MM.1S (cell line): ENCODE measurements at regions not wholly inside any gene's neighbourhood (a gene's known extent, or its start where the extent isn't known, plus 50 kb on each side); places are given as distances from the start of the nearest gene placed in this dataset.
A peak's percentile ranks its signal among the peaks of the same experiment; 100 is the strongest.

Experiments used
- DNase-seq: peaks from one replicate; pipeline ENCODE4 v3.0.0-alpha.2; 2015
- H2AFZ ChIP-seq: fragments of 300-600 bp; sonication (generic); 2 replicates; pipeline ENCODE4 v1.6.0; 2016; ENCODE audit warnings: antibody characterized with exemption, low read length
- H3F3A ChIP-seq: fragments of 300-600 bp; sonication (generic); 2 replicates; pipeline ENCODE4 v1.6.1; 2016; ENCODE audit warnings: mild to moderate bottlenecking, antibody characterized with exemption, low read length, moderate library complexity, mixed read lengths; ENCODE audit not compliant: insufficient read depth
- H3K27ac ChIP-seq: fragments of 300-600 bp; sonication (generic); 2 replicates; pipeline ENCODE4 v1.5.1; 2016; ENCODE audit warnings: mild to moderate bottlenecking, low read length
- H3K27me3 ChIP-seq: fragments of 300-600 bp; sonication (generic); replicated peaks from 2 replicates; pipeline ENCODE4 v1.6.0; 2016; ENCODE audit warnings: low read length; ENCODE audit not compliant: insufficient read depth
- H3K36me3 ChIP-seq: fragments of 300-600 bp; sonication (generic); replicated peaks from 2 replicates; pipeline ENCODE4 v1.6.1; 2016; ENCODE audit warnings: mild to moderate bottlenecking, low read length, mixed read lengths; ENCODE audit not compliant: insufficient read depth
- H3K4me1 ChIP-seq: fragments of 300-600 bp; sonication (generic); 2 replicates; pipeline ENCODE4 v1.6.1; 2016; ENCODE audit warnings: low read length, mixed read lengths
- H3K4me2 ChIP-seq: fragments of 300-600 bp; sonication (generic); 2 replicates; pipeline ENCODE4 v1.6.0; 2016; ENCODE audit warnings: low read depth, low read length
- H3K4me3 ChIP-seq: fragments of 300-600 bp; sonication (generic); 2 replicates; pipeline ENCODE4 v1.5.1; 2016; ENCODE audit warnings: low read length, mixed read lengths
- H3K79me2 ChIP-seq: fragments of 300-600 bp; sonication (generic); 2 replicates; pipeline ENCODE4 v1.6.1; 2016; ENCODE audit warnings: mixed run types, low read length, mixed read lengths
- H3K9ac ChIP-seq: fragments of 300-600 bp; sonication (generic); 2 replicates; pipeline ENCODE4 v1.6.1; 2016; ENCODE audit warnings: low read length, mixed read lengths
- H3K9me2 ChIP-seq: fragments of 300-600 bp; sonication (generic); replicated peaks from 2 replicates; pipeline ENCODE4 v1.6.1; 2016; ENCODE audit warnings: mild to moderate bottlenecking, low read length, mixed read lengths; ENCODE audit not compliant: insufficient read depth
- H3K9me3 ChIP-seq: fragments of 300-600 bp; sonication (generic); replicated peaks from 2 replicates; pipeline ENCODE4 v1.6.1; 2016; ENCODE audit warnings: mild to moderate bottlenecking, low read length, mixed read lengths; ENCODE audit not compliant: insufficient read depth
- H4K20me1 ChIP-seq: fragments of 300-600 bp; sonication (generic); 2 replicates; pipeline ENCODE4 v1.6.1; 2016; ENCODE audit warnings: mild to moderate bottlenecking, low read length, moderate library complexity, mixed read lengths; ENCODE audit not compliant: insufficient read depth
- CTCF ChIP-seq: fragments of 300-600 bp; sonication (generic); IDR thresholded peaks from 2 replicates; pipeline ENCODE4 v1.5.1; 2016; ENCODE audit warnings: antibody characterized with exemption, low read length, mixed read lengths
- EZH2 ChIP-seq: fragments of 300-600 bp; sonication (generic); optimal IDR thresholded peaks from 2 replicates; pipeline ENCODE3; 2017; ENCODE audit warnings: low read depth, mild to moderate bottlenecking, antibody characterized with exemption, low read length, mixed read lengths
- EZH2phosphoT487 ChIP-seq: fragments of 300-600 bp; sonication (generic); IDR thresholded peaks from 2 replicates; pipeline ENCODE4 v1.6.1; 2018; ENCODE audit warnings: antibody characterized with exemption, low read length

- H4K20me1 ChIP-seq, result no peaks in the 10 kb centered on the region
- no peaks in the 10 kb centered on the region for H3K27me3 ChIP-seq
- H3K9ac ChIP-seq, result no peak overlapping the region
- TF ChIP-seq CTCF (no peak), EZH2phosphoT487 (no peak), EZH2 (no peak)
- no peak for DNase-seq
- H3K4me2 ChIP-seq, result peak overlapping the region; percentile 29; the same call in 1 of the 2 replicates
- 0 out of 2 replicates have a peak overlapping the region, but pooled peaks have one; percentile 27 for H2AFZ ChIP-seq
- H3K79me2 ChIP-seq, result no peaks in the 10 kb centered on the region
- H3K27ac ChIP-seq, result peak overlapping the region; percentile 34; the same call in 1 of the 2 replicates
- no peaks in the 10 kb centered on the region for H3K36me3 ChIP-seq
- peaks cover 45% of the 10 kb centered on the region for H3F3A ChIP-seq
- H3K9me2 ChIP-seq, result no peaks in the 10 kb centered on the region
- peak overlapping the region; percentile 15; the same call in 1 of the 2 replicates for H3K4me3 ChIP-seq
- peaks cover 7% of the 10 kb centered on the region for H3K4me1 ChIP-seq
- H3K9me3 ChIP-seq, result no peaks in the 10 kb centered on the region
Measured at GRCh38 chr6:27149150-27149549, 98.4 kb upstream of the PRSS16 start.

GRCh38 chr6:27154696-27155095, 92.8 kb upstream of the PRSS16 start:
- H3K9me3 ChIP-seq, result no peaks in the 10 kb centered on the region
- no peaks in the 10 kb centered on the region for H3K27me3 ChIP-seq
- peak overlapping the region; percentile 59 for H2AFZ ChIP-seq
- H3K27ac ChIP-seq, result peak overlapping the region; percentile 32; the same call in 1 of the 2 replicates
- H3K4me2 ChIP-seq, result peak overlapping the region; percentile 64
- peaks cover 19% of the 10 kb centered on the region for H3F3A ChIP-seq
- H3K4me3 ChIP-seq, result no peak overlapping the region
- H3K9ac ChIP-seq, result peak overlapping the region; percentile 10; the same call in 1 of the 2 replicates
- no peaks in the 10 kb centered on the region for H3K9me2 ChIP-seq
- H3K36me3 ChIP-seq, result no peaks in the 10 kb centered on the region
- no peaks in the 10 kb centered on the region for H4K20me1 ChIP-seq
- no peak for DNase-seq
- H3K4me1 ChIP-seq, result peaks cover 12% of the 10 kb centered on the region
- H3K79me2 ChIP-seq, result no peaks in the 10 kb centered on the region
- no peak for TF ChIP-seq EZH2phosphoT487
- TF ChIP-seq EZH2, result no peak
- TF ChIP-seq CTCF, result no peak

- Histone ChIP-seq H2AFZ (peak overlapping the region; percentile 83), H3K9me2 (no peaks in the 10 kb centered on the region), H3K4me3 (peak overlapping the region; percentile 72), H3F3A (peaks cover 19% of the 10 kb centered on the region), H3K4me1 (peaks cover 12% of the 10 kb centered on the region), H3K27ac (peak overlapping the region; percentile 34; the same call in 1 of the 2 replicates), H3K36me3 (no peaks in the 10 kb centered on the region), H3K79me2 (no peaks in the 10 kb centered on the region), H3K9ac (peak overlapping the region; percentile 47; the same call in 1 of the 2 replicates), H4K20me1 (no peaks in the 10 kb centered on the region), H3K9me3 (no peaks in the 10 kb centered on the region), H3K27me3 (no peaks in the 10 kb centered on the region), H3K4me2 (peak overlapping the region; percentile 98)
- no peak for DNase-seq
- no peak for TF ChIP-seq CTCF
- TF ChIP-seq EZH2, result no peak
- TF ChIP-seq EZH2phosphoT487, result no peak
Measured at GRCh38 chr6:27156874-27157458, 90.5 kb upstream of the PRSS16 start.
